K562 (cell line): ENCODE measurements at regions not wholly inside any gene's neighbourhood (a gene's known extent, or its start where the extent isn't known, plus 50 kb on each side); places are given as distances from the start of the nearest gene placed in this dataset.

Experiments used
- ATAC-seq: fragments of 200-7000 bp; cut with Tn5 transposase; 3 replicates; pipeline ENCODE4 v1.9.1; 2020; ENCODE audit warnings: moderate library complexity
- BruUV-seq: library from RNA; stranded (reverse); fragments of 400-500 nt; replicated peaks from 2 replicates; lab custom pipeline; 2021; lab: Mats Ljungman, UMichigan
- CTCF ChIA-PET: fragments of 300-600 bp; formaldehyde crosslinking; extraction: SDS; loops from one replicate; lab custom pipeline; 2021; ENCODE audit warnings: low intra/inter-chr PET ratio; lab: Yijun Ruan, JAX
- POLR2A ChIA-PET: fragments of 300-600, 350-650 bp; sonication (Branson Sonifier 250); formaldehyde crosslinking; extraction: SDS; loops from one replicate; lab custom pipeline; 2021; ENCODE audit warnings: antibody characterized with exemption, inconsistent platforms; lab: Yijun Ruan, JAX
- DNase-seq, 4 experiments: peaks; one replicate each; pipeline versions ENCODE4 v3.0.0 to v3.0.0-alpha.2; 2011 to 2018; ENCODE audit warnings: low spot score in 3 of 4, mixed read lengths in 3 of 4; ENCODE audit errors: extremely low read depth in 1 of 4
- FAIRE-seq: peaks from 2 replicates; lab custom pipeline; 2011; peaks lifted over from hg19 to GRCh38; lab: Jason Lieb, UNC
- H2AFZ ChIP-seq: 2 replicates; pipeline ENCODE4 v1.6.0; 2011; ENCODE audit warnings: low read depth, low read length, control low read depth, inconsistent platforms
- H3K27ac ChIP-seq: fragments of 200-600 bp; 3 replicates; pipeline ENCODE4 v1.8.0; 2011; ENCODE audit warnings: low read depth, mild to moderate bottlenecking, control low read depth, inconsistent platforms, low read length, moderate library complexity, mixed read lengths; ENCODE audit errors: extremely low read depth
- H3K27me3 ChIP-seq, 2 experiments: fragments of 300-600 bp in 1 of 2; 2 replicates in 1 of 2; 3 replicates in 1 of 2; pipeline versions ENCODE4 v1.6.0 to v1.8.0; 2011; ENCODE audit warnings: inconsistent platforms in 2 of 2, low read length in 2 of 2, mild to moderate bottlenecking in 1 of 2, mixed read lengths in 1 of 2, moderate library complexity in 1 of 2; ENCODE audit not compliant: control insufficient read depth in 2 of 2, insufficient read depth in 2 of 2
- H3K36me3 ChIP-seq: fragments of 300-600 bp; 3 replicates; pipeline ENCODE4 v1.8.0; 2011; ENCODE audit warnings: mild to moderate bottlenecking, low read length, inconsistent platforms; ENCODE audit not compliant: control insufficient read depth, insufficient read depth
- H3K4me1 ChIP-seq, 2 experiments: fragments of 200-600 bp in 1 of 2; replicated peaks in 1 of 2; 2 replicates in 1 of 2; 3 replicates in 1 of 2; pipeline versions ENCODE4 v1.5.1 to v1.8.0; 2011; ENCODE audit warnings: inconsistent platforms in 2 of 2, low read length in 2 of 2, mild to moderate bottlenecking in 1 of 2, mixed read lengths in 1 of 2, moderate library complexity in 1 of 2; ENCODE audit not compliant: control insufficient read depth in 2 of 2, insufficient read depth in 2 of 2
- H3K4me2 ChIP-seq: 2 replicates; pipeline ENCODE4 v1.6.1; 2011; ENCODE audit warnings: low read length, control low read depth, inconsistent platforms, mixed read lengths; ENCODE audit not compliant: insufficient read depth
- H3K4me3 ChIP-seq: fragments of 200-600 bp; sonication (generic), shearing (Covaris generic); 2 replicates; pipeline ENCODE4 v1.5.1; 2016; ENCODE audit warnings: control low read depth, inconsistent platforms
- H3K79me2 ChIP-seq: fragments of 200-600 bp; 3 replicates; pipeline ENCODE4 v1.8.0; 2011; ENCODE audit warnings: low read length, inconsistent platforms; ENCODE audit not compliant: control insufficient read depth, insufficient read depth
- H3K9ac ChIP-seq, 2 experiments: 2 replicates each; pipeline versions ENCODE4 v1.6.0 to v1.6.1; 2011; ENCODE audit warnings: low read depth in 2 of 2, low read length in 2 of 2, control low read depth in 1 of 2, inconsistent platforms in 1 of 2, mild to moderate bottlenecking in 1 of 2, mixed read lengths in 1 of 2; ENCODE audit not compliant: insufficient read depth in 1 of 2
- H3K9me1 ChIP-seq: one replicate; pipeline ENCODE4 v1.6.0; 2011; ENCODE audit warnings: inconsistent platforms, mild to moderate bottlenecking, low read length, moderate library complexity; ENCODE audit not compliant: control insufficient read depth, insufficient read depth
- H3K9me3 ChIP-seq: replicated peaks from 2 replicates; pipeline ENCODE4 v1.5.1; 2011; ENCODE audit warnings: low read depth, low read length, inconsistent platforms; ENCODE audit not compliant: control insufficient read depth, insufficient read depth
- H4K20me1 ChIP-seq: replicated peaks from 2 replicates; pipeline ENCODE4 v1.6.1; 2011; ENCODE audit warnings: low read length, inconsistent platforms, mixed read lengths; ENCODE audit not compliant: control insufficient read depth, insufficient read depth
- CHD4 ChIP-seq: fragments of 200-600 bp; sonication (generic); IDR thresholded peaks from 3 replicates; pipeline ENCODE4 v1.6.1; 2012; ENCODE audit warnings: low read depth, mild to moderate bottlenecking, mixed read lengths, low read length, inconsistent platforms; ENCODE audit not compliant: insufficient read depth, insufficient replicate concordance, poor library complexity, severe bottlenecking
- WGBS: fragments of 100-300 bp; shearing (Covaris generic); methylation state at CpG from one replicate; pipeline ENCODE4 v1.1.6; 2016; ENCODE audit warnings: low coverage, mixed read lengths; ENCODE audit not compliant: insufficient coverage; ENCODE audit errors: missing lambda C conversion rate; 5-methylcytosine and 5-hydroxymethylcytosine counted together
- in situ Hi-C: fragments of 300-500 bp; cut with MboI; formaldehyde crosslinking; loops from 4 replicates; pipeline ENCODE4 v1.15.0; 2018; ENCODE audit warnings: inconsistent platforms, mixed read lengths
- intact Hi-C: fragments of 100-400 bp; cut with micrococcal nuclease; formaldehyde crosslinking; loops from 2 replicates; pipeline ENCODE4 v1.14.2; 2022
- TF ChIP-seq, protein P1 (sequence below): fragments of 250-450 bp; sonication (Bioruptor Pico); IDR thresholded peaks from 2 replicates; pipeline ENCODE4 v1.4.0; 2020

DNA sequence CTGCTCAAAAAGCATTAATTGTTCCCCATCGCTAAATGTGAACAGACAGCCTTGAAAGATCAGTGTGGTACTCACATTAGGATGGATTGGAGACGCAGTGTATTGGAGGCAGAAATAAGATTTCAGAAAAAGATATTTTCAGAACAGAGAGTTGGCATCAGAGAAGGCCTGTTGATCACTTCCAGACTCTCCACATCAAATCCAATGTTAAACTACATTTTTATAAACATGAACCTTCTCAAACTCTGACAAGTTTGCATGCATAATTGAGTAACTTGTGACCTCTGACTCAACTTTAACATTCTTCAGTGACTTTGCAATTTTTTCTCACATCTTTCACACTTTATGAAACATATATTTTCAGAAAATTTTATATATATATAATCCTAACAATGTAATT lies 919.6 kb upstream of the SEMA6A start (continued):
- TF ChIP-seq, protein P1, sequence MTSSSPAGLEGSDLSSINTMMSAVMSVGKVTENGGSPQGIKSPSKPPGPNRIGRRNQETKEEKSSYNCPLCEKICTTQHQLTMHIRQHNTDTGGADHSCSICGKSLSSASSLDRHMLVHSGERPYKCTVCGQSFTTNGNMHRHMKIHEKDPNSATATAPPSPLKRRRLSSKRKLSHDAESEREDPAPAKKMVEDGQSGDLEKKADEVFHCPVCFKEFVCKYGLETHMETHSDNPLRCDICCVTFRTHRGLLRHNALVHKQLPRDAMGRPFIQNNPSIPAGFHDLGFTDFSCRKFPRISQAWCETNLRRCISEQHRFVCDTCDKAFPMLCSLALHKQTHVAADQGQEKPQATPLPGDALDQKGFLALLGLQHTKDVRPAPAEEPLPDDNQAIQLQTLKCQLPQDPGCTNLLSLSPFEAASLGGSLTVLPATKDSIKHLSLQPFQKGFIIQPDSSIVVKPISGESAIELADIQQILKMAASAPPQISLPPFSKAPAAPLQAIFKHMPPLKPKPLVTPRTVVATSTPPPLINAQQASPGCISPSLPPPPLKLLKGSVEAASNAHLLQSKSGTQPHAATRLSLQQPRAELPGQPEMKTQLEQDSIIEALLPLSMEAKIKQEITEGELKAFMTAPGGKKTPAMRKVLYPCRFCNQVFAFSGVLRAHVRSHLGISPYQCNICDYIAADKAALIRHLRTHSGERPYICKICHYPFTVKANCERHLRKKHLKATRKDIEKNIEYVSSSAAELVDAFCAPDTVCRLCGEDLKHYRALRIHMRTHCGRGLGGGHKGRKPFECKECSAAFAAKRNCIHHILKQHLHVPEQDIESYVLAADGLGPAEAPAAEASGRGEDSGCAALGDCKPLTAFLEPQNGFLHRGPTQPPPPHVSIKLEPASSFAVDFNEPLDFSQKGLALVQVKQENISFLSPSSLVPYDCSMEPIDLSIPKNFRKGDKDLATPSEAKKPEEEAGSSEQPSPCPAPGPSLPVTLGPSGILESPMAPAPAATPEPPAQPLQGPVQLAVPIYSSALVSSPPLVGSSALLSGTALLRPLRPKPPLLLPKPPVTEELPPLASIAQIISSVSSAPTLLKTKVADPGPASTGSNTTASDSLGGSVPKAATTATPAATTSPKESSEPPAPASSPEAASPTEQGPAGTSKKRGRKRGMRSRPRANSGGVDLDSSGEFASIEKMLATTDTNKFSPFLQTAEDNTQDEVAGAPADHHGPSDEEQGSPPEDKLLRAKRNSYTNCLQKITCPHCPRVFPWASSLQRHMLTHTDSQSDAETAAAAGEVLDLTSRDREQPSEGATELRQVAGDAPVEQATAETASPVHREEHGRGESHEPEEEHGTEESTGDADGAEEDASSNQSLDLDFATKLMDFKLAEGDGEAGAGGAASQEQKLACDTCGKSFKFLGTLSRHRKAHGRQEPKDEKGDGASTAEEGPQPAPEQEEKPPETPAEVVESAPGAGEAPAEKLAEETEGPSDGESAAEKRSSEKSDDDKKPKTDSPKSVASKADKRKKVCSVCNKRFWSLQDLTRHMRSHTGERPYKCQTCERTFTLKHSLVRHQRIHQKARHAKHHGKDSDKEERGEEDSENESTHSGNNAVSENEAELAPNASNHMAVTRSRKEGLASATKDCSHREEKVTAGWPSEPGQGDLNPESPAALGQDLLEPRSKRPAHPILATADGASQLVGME (CRISPR knock-in tag) = no peak

DNA sequence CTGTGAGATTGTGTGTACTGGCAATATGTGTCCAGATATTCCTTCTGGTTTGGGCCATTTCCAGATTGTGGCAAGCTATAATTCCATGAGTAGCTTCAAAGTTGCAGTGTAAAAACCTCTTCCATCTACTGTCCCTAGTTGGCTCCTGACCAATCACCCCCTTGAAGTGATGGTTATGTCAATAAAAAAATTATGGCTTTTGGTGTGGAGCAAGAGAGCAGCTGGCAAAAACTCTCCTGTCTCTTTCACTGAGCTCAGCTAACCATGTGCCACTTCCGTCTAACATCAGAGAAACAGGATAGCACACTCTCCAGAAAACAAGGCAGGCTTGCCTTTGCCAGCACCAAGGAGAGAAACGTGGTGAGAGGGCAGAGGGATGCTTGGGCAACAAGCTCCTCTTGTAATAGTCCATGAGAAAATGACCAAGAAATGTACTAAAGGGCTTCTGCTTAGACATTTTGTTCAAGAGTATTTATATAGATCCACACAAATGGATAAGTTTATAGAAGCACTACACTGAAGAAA lies 914.4 kb upstream of the SEMA6A start:
- DNase-seq (no peak), ATAC-seq (no peak), FAIRE-seq (no peak)
- Histone ChIP-seq H3K27me3 (no peaks in the 10 kb centered on the region), H4K20me1 (no peaks in the 10 kb centered on the region), H3K79me2 (no peaks in the 10 kb centered on the region), H3K4me1 (no peaks in the 10 kb centered on the region), H3K36me3 (no peaks in the 10 kb centered on the region), H3K4me2 (no peak overlapping the region), H3K4me3 (no peak overlapping the region), H2AFZ (no peak overlapping the region), H3K9me3 (peaks cover under 1% of the 10 kb centered on the region; the same call in 1 of the 2 replicates), H3K27ac (no peak overlapping the region), H3K9ac (no peak overlapping the region), H3K9me1 (no peaks in the 10 kb centered on the region)
- POLR2A ChIA-PET = no interaction called here
- WGBS = 0% methylated on average over 2 of the region's 2 CpGs
- intact Hi-C loops = no loop called here
- BruUV-seq = no TSS peak
- no peak for TF ChIP-seq CHD4
- CTCF ChIA-PET = no interaction called here
- in situ Hi-C loops = no loop called here
